GM19455 (cell line): ENCODE measurements at regions not wholly inside any gene's neighbourhood (a gene's known extent, or its start where the extent isn't known, plus 50 kb on each side); places are given as distances from the start of the nearest gene placed in this dataset.
"Not testable (repeated sequence)": the region's sequence is repeated elsewhere in the genome, so short reads cannot be mapped to it uniquely, and the experiment has no call there.

Source experiments
- ATAC-seq: cut with Tn5 transposase; IDR thresholded peaks from one replicate; pipeline ENCODE4 v1.9.1; 2021; ENCODE audit not compliant: unreplicated experiment

GRCh38 chr18:41631723-41632285, 323.2 kb upstream of the PIK3C3 start:
- ATAC-seq, result not testable (repeated sequence)

- no peak for ATAC-seq
These were observed 324.7 kb upstream of the PIK3C3 start for GRCh38 chr18:41630232-41630886.

GRCh38 chr18:41624460-41624859, 330.6 kb upstream of the PIK3C3 start:
- no peak for ATAC-seq

GRCh38 chr18:41621177-41621576, 333.9 kb upstream of the PIK3C3 start:
- ATAC-seq, result no peak

- no peak for ATAC-seq
These were observed 336.9 kb upstream of the PIK3C3 start for GRCh38 chr18:41618147-41618546.

GRCh38 chr18:41617647-41618046, 337.4 kb upstream of the PIK3C3 start:
- ATAC-seq, result no peak

GRCh38 chr18:41613003-41613609, 341.9 kb upstream of the PIK3C3 start:
- no peak for ATAC-seq

- no peak for ATAC-seq
These were observed 350.1 kb upstream of the PIK3C3 start for GRCh38 chr18:41604964-41605363.

GRCh38 chr18:41602034-41602433, 353.0 kb upstream of the PIK3C3 start:
- no peak for ATAC-seq

GRCh38 chr18:41600693-41601391, 354.2 kb upstream of the PIK3C3 start:
- ATAC-seq, result no peak

- no peak for ATAC-seq
These were observed 355.6 kb upstream of the PIK3C3 start for GRCh38 chr18:41599466-41599865.

GRCh38 chr18:41594582-41594981, 360.5 kb upstream of the PIK3C3 start:
- ATAC-seq, result no peak

- ATAC-seq, result no peak
These were observed 361.8 kb upstream of the PIK3C3 start for GRCh38 chr18:41593171-41593675.

GRCh38 chr18:41587976-41588375, 367.1 kb upstream of the PIK3C3 start:
- ATAC-seq, result no peak

- ATAC-seq, result no peak
These were observed 369.5 kb upstream of the PIK3C3 start for GRCh38 chr18:41585512-41585911.

GRCh38 chr18:41579185-41579584, 375.8 kb upstream of the PIK3C3 start:
- ATAC-seq, result no peak

- no peak for ATAC-seq
These were observed 377.5 kb upstream of the PIK3C3 start for GRCh38 chr18:41577529-41577928.

GRCh38 chr18:41576643-41577042, 378.4 kb upstream of the PIK3C3 start:
- no peak for ATAC-seq

- ATAC-seq, result no peak
These were observed 385.2 kb upstream of the PIK3C3 start for GRCh38 chr18:41569867-41570266.

- no peak for ATAC-seq
These were observed 393.1 kb upstream of the PIK3C3 start for GRCh38 chr18:41561961-41562360.

- no peak for ATAC-seq
These were observed 396.3 kb upstream of the PIK3C3 start for GRCh38 chr18:41558715-41559114.

- no peak for ATAC-seq
These were observed 401.3 kb upstream of the PIK3C3 start for GRCh38 chr18:41553716-41554115.
